Mucosa of stomach (tissue), 1 donor: ENCODE measurements at regions not wholly inside any gene's neighbourhood (a gene's known extent, or its start where the extent isn't known, plus 50 kb on each side); places are given as distances from the start of the nearest gene placed in this dataset.

ENCODE experiments used
- H3K27me3 ChIP-seq: one replicate; pipeline ENCODE4 v1.7.0; 2013; ENCODE audit warnings: mild to moderate bottlenecking, low read length; ENCODE audit not compliant: control insufficient read depth, insufficient read depth
- H3K36me3 ChIP-seq: one replicate; pipeline ENCODE4 v1.7.0; 2013; ENCODE audit warnings: low read length; ENCODE audit not compliant: control insufficient read depth, insufficient read depth
- H3K4me1 ChIP-seq: one replicate; pipeline ENCODE4 v1.7.0; 2013; ENCODE audit warnings: mild to moderate bottlenecking, low read length; ENCODE audit not compliant: control insufficient read depth, insufficient read depth
- H3K4me3 ChIP-seq: one replicate; pipeline ENCODE4 v1.7.0; 2013; ENCODE audit warnings: low read length
- H3K9ac ChIP-seq: one replicate; pipeline ENCODE4 v1.7.0; 2013; ENCODE audit warnings: mild to moderate bottlenecking, low read length, moderate library complexity
- H3K9me3 ChIP-seq: one replicate; pipeline ENCODE4 v1.7.0; 2013; ENCODE audit warnings: mild to moderate bottlenecking, low read length, moderate library complexity; ENCODE audit not compliant: control insufficient read depth
- donor health status: Pancreatic carcinoma.

DNA sequence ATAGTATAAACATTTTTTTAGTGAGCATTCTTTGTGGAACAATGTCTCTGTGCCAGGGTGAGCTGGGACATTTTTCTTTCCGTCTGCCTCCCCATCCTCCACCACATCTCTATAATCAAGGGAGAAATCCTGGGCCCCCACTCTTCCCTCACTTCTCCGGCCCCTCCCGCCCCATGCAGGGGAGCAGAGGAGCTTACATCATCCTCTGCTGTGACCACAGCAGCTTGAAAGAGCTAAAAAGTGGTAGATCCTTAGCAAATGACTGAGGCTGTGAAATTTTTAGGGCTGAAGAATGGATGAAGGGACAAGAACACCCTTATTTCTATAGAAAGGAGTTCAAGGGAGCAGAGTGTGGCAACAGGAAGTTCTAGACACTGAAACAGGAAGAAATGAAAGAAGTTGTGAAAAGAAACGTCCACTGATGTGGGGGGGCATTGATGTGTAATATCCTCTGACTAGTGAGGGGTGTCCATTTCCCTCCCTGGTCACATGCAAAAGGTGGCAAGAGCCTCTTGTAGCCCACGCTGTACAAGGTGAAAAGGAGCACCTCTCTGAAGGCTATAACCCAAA is 380.3 kb upstream of the JARID2 start:
- H3K4me1 ChIP-seq, result no peaks in the 10 kb centered on the region
- H3K9ac ChIP-seq, result no peak overlapping the region
- no peak overlapping the region for H3K4me3 ChIP-seq
- no peaks in the 10 kb centered on the region for H3K27me3 ChIP-seq
- no peaks in the 10 kb centered on the region for H3K9me3 ChIP-seq
- H3K36me3 ChIP-seq, result no peaks in the 10 kb centered on the region

GRCh38 chr6:14867802-14868201 is 378.1 kb upstream of the JARID2 start:
- Histone ChIP-seq H3K9me3 (no peaks in the 10 kb centered on the region), H3K36me3 (no peaks in the 10 kb centered on the region), H3K4me1 (no peaks in the 10 kb centered on the region), H3K27me3 (no peaks in the 10 kb centered on the region), H3K9ac (no peak overlapping the region), H3K4me3 (no peak overlapping the region)

DNA sequence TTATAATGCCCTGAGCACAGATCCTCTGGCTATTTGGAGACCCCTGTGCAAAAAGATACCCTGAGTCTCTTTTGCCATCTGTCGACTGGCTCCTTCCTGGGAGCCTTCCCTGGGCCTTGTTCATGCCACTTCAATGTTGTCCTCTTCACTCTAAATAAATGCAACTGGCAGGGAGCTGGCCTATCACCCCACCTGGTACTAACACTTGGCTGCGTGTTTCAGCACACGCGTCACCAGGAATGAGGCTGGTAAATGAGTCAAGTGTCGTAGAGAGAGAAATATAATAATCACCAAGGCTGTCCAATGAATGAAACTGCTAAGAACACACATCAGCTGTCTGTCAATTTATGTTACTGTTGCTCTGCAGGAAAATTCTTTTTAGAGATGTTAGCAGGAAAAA is 374.6 kb upstream of the JARID2 start:
- no peaks in the 10 kb centered on the region for H3K9me3 ChIP-seq
- H3K9ac ChIP-seq, result no peak overlapping the region
- no peak overlapping the region for H3K4me3 ChIP-seq
- H3K27me3 ChIP-seq, result no peaks in the 10 kb centered on the region
- no peaks in the 10 kb centered on the region for H3K4me1 ChIP-seq
- no peaks in the 10 kb centered on the region for H3K36me3 ChIP-seq

DNA sequence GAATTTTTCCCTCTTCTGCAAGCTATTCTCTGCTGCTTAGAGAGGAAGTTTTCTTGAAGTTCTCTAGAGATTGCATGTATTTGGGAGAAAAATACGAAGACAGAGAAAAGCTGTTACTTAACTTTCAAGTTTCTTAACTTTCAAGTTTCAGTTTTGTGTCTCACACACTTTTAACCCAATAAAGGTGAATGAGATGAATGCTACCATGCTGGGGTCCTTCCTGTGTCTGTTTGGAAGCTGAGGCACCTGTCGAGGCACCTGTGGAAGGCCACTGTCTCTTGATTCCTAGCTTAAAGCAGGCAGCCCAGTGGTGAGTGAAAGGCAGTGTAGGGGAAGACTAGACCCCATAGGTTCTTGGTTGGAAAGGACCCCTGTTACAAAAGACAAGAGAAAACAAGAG is 372.8 kb upstream of the JARID2 start:
- Histone ChIP-seq H3K9me3 (no peaks in the 10 kb centered on the region), H3K27me3 (no peaks in the 10 kb centered on the region), H3K9ac (no peak overlapping the region), H3K4me3 (no peak overlapping the region), H3K4me1 (peaks cover 8% of the 10 kb centered on the region), H3K36me3 (no peaks in the 10 kb centered on the region)

DNA sequence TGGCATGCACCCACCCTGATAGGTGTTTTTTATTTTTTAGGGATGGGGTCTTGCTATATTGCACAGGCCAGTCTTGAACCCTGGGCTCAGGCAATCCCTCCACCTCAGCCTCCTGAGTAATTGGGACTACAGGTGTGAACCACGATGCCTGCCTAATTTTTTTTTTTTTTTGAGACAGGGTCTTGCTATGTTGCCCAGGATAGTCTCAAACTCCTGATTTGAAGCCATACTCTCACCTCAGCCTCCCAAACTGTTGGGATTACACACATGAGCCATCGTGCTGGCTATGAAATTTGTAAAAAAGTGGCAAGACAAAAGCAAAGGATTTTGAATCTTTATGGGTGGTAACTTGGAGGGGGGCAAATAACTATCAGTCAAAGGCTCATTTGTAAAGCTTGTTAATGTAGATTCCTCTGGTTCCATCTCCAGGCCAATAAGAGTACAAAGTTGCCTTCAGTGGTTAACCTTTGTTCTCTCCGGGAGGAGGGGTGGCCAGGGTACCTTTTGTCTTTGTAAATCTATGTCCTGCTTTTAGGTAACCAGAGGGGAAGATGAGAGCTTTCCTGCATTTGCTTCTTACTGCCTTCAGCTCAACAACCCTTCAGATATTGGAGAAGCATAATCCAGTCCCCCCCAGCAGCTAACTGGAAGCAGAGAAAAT is 372.0 kb upstream of the JARID2 start:
- H3K9ac ChIP-seq, result no peak overlapping the region
- H3K4me3 ChIP-seq, result no peak overlapping the region
- peaks cover 8% of the 10 kb centered on the region for H3K4me1 ChIP-seq
- H3K36me3 ChIP-seq, result no peaks in the 10 kb centered on the region
- no peaks in the 10 kb centered on the region for H3K9me3 ChIP-seq
- no peaks in the 10 kb centered on the region for H3K27me3 ChIP-seq

GRCh38 chr6:14874975-14875480 is 370.8 kb upstream of the JARID2 start:
- Histone ChIP-seq H3K27me3 (no peaks in the 10 kb centered on the region), H3K4me3 (no peak overlapping the region), H3K4me1 (peaks cover 8% of the 10 kb centered on the region), H3K9me3 (no peaks in the 10 kb centered on the region), H3K36me3 (no peaks in the 10 kb centered on the region), H3K9ac (no peak overlapping the region)

GRCh38 chr6:14875481-14876063 is 370.3 kb upstream of the JARID2 start:
- Histone ChIP-seq H3K36me3 (no peaks in the 10 kb centered on the region), H3K4me1 (peaks cover 8% of the 10 kb centered on the region), H3K27me3 (no peaks in the 10 kb centered on the region), H3K4me3 (no peak overlapping the region), H3K9ac (no peak overlapping the region), H3K9me3 (no peaks in the 10 kb centered on the region)

- Histone ChIP-seq H3K4me1 (peaks cover 18% of the 10 kb centered on the region), H3K9me3 (no peaks in the 10 kb centered on the region), H3K27me3 (no peaks in the 10 kb centered on the region), H3K36me3 (no peaks in the 10 kb centered on the region), H3K9ac (no peak overlapping the region), H3K4me3 (no peak overlapping the region)
Measured at GRCh38 chr6:14876778-14877613, 368.9 kb upstream of the JARID2 start.

- no peaks in the 10 kb centered on the region for H3K9me3 ChIP-seq
- no peak overlapping the region for H3K9ac ChIP-seq
- H3K27me3 ChIP-seq, result no peaks in the 10 kb centered on the region
- H3K4me1 ChIP-seq, result peaks cover 26% of the 10 kb centered on the region
- H3K36me3 ChIP-seq, result no peaks in the 10 kb centered on the region
- no peak overlapping the region for H3K4me3 ChIP-seq
Measured at GRCh38 chr6:14877758-14878157, 368.1 kb upstream of the JARID2 start.

DNA sequence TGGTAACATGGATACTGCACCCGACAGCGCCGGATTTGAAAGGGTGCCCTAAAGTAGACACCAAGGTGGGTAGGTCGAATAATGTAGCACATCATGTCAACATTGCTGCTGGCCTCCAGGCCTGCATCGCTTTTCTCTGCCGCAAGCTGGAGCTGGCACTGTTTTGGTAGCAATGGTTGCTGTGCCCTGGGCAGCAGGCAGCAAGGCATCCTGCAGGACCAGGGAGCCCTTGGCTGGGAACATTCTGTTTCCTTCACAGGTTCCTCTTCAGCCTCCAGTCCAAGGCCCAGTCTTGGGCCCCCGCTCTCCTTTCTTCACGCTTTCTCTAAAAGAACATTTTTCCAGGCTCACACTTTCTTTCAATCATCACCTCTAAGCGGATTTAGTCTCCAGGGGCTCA is 365.8 kb upstream of the JARID2 start:
- H3K27me3 ChIP-seq, result no peaks in the 10 kb centered on the region
- H3K4me1 ChIP-seq, result peaks cover 31% of the 10 kb centered on the region
- no peak overlapping the region for H3K9ac ChIP-seq
- no peaks in the 10 kb centered on the region for H3K9me3 ChIP-seq
- H3K36me3 ChIP-seq, result no peaks in the 10 kb centered on the region
- no peak overlapping the region for H3K4me3 ChIP-seq

DNA sequence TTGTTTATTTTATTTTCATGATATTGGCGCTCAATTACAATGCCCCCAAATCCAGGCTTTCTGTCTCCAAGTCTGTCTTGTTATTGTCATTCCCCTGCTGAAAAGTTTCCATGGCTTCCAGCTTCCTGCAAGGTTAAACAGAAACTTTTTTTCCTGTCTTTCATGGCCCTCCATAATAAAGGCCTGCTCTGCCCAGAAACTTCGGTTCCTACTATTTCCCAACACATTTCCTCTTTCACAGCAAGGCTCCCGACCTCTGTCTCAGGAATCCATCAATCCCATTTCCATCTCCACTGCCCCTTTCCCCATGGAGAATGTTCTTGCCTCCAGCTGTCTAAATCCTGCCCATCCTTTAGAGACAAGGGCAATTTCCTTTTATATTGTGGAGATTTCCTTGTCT is 365.2 kb upstream of the JARID2 start:
- no peak overlapping the region for H3K9ac ChIP-seq
- no peaks in the 10 kb centered on the region for H3K36me3 ChIP-seq
- no peaks in the 10 kb centered on the region for H3K9me3 ChIP-seq
- H3K4me3 ChIP-seq, result no peak overlapping the region
- no peaks in the 10 kb centered on the region for H3K27me3 ChIP-seq
- peaks cover 31% of the 10 kb centered on the region for H3K4me1 ChIP-seq

DNA sequence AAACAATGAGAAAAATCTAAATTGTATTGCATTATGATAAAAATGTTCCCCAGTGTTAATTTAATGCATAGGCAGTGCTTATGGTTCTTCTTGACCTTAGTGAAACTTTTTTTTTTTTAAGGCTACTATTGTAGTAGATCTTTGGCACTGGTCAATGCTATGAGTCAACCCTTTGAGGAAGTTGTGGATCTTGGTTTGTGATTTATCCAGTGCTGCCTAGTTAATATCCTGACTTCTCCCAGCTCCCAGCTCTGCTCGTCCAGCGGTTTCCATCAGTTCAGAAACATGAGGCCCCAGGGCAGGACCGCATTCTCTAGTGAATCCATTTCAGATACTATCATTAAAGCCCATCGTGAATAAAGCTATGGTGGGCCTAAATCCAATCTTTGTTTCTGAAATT is 364.5 kb upstream of the JARID2 start:
- H3K4me1 ChIP-seq, result peaks cover 31% of the 10 kb centered on the region
- H3K9me3 ChIP-seq, result no peaks in the 10 kb centered on the region
- no peaks in the 10 kb centered on the region for H3K27me3 ChIP-seq
- H3K9ac ChIP-seq, result no peak overlapping the region
- H3K36me3 ChIP-seq, result no peaks in the 10 kb centered on the region
- no peak overlapping the region for H3K4me3 ChIP-seq
